Neural crest cell (in vitro differentiated cells): ENCODE measurements at regions not wholly inside any gene's neighbourhood (a gene's known extent, or its start where the extent isn't known, plus 50 kb on each side); places are given as distances from the start of the nearest gene placed in this dataset.

Experiments used
- DNase-seq: peaks from one replicate; pipeline ENCODE4 v3.0.0; 2021; ENCODE audit warnings: low read depth, mixed read lengths, low spot score
- H3K27ac Mint-ChIP-seq: one replicate; pipeline ENCODE4 v1.8.0; 2021; ENCODE audit warnings: mild to moderate bottlenecking, mixed read lengths; ENCODE audit not compliant: unreplicated experiment
- H3K27me3 Mint-ChIP-seq: 2 replicates; pipeline ENCODE4 v1.8.0; 2021; ENCODE audit warnings: low read depth, mild to moderate bottlenecking, mixed read lengths
- H3K36me3 Mint-ChIP-seq: 2 replicates; pipeline ENCODE4 v1.8.0; 2021; ENCODE audit warnings: low read depth, mild to moderate bottlenecking, mixed read lengths
- H3K4me1 Mint-ChIP-seq: 2 replicates; pipeline ENCODE4 v1.8.0; 2021; ENCODE audit warnings: mixed read lengths
- H3K4me3 Mint-ChIP-seq: one replicate; pipeline ENCODE4 v1.8.0; 2021; ENCODE audit warnings: mild to moderate bottlenecking, mixed read lengths
- H3K9me3 Mint-ChIP-seq: 2 replicates; pipeline ENCODE4 v1.8.0; 2021; ENCODE audit warnings: mixed read lengths
- CTCF ChIP-seq: fragments of 200-600 bp; sonication (generic); conservative IDR thresholded peaks from 2 replicates; pipeline ENCODE4 v1.5.0; 2021; ENCODE audit warnings: antibody characterized with exemption, mild to moderate bottlenecking

GRCh38 chr2:34030273-34030672, 431.2 kb upstream of the FAM98A start:
- H3K27me3 Mint-ChIP-seq: no peaks in the 10 kb centered on the region
- TF ChIP-seq CTCF: no peak
- H3K36me3 Mint-ChIP-seq: no peaks in the 10 kb centered on the region
- DNase-seq: no peak
- peaks cover 4% of the 10 kb centered on the region for H3K9me3 Mint-ChIP-seq
- no peak overlapping the region for H3K4me3 Mint-ChIP-seq
- no peaks in the 10 kb centered on the region for H3K4me1 Mint-ChIP-seq
- H3K27ac Mint-ChIP-seq: no peak overlapping the region

- H3K4me3 Mint-ChIP-seq: no peak overlapping the region
- H3K27me3 Mint-ChIP-seq: no peaks in the 10 kb centered on the region
- H3K9me3 Mint-ChIP-seq: peaks cover 4% of the 10 kb centered on the region
- no peak for DNase-seq
- no peaks in the 10 kb centered on the region for H3K4me1 Mint-ChIP-seq
- no peak overlapping the region for H3K27ac Mint-ChIP-seq
- TF ChIP-seq CTCF: no peak
- no peaks in the 10 kb centered on the region for H3K36me3 Mint-ChIP-seq
These were observed 430.0 kb upstream of the FAM98A start for GRCh38 chr2:34029073-34029472.

GRCh38 chr2:34025196-34025595, 426.1 kb upstream of the FAM98A start:
- H3K4me3 Mint-ChIP-seq: no peak overlapping the region
- no peaks in the 10 kb centered on the region for H3K4me1 Mint-ChIP-seq
- H3K9me3 Mint-ChIP-seq: peaks cover 4% of the 10 kb centered on the region
- H3K27ac Mint-ChIP-seq: no peak overlapping the region
- H3K36me3 Mint-ChIP-seq: no peaks in the 10 kb centered on the region
- TF ChIP-seq CTCF: no peak
- H3K27me3 Mint-ChIP-seq: no peaks in the 10 kb centered on the region
- no peak for DNase-seq

DNA sequence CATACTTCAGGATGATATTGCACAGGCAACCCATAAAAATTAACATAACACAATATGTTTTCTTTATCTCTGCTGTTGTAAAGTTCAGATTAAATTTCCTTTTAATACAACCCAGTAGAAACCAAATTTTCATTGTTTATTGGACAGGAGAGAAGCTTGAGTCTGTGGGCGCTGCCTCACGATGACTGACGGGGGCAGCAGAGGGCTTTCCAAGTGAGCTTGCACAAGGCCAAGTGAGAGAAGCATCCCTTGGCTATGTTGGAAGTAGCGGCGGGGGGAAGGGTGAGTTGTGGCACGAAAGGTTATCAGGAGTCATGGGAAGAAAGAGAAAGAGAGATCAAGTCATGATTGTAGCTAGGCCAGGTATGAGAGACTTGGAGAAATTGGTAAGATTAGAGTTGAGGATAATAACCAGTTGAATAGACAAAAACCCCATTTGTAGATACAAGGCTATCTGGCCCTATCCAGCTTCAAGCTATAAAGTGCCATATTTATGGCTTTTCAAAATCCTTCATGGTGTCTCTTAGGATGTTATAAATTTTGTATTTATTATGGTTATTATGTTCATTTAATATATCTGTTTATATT, 413.7 kb upstream of the FAM98A start:
- Mint-ChIP-seq H3K4me3 (no peak overlapping the region), H3K27me3 (peaks cover 2% of the 10 kb centered on the region), H3K36me3 (peaks cover 3% of the 10 kb centered on the region), H3K27ac (no peak overlapping the region), H3K4me1 (peaks cover 3% of the 10 kb centered on the region), H3K9me3 (peaks cover 7% of the 10 kb centered on the region)
- DNase-seq: peak; percentile 66
- TF ChIP-seq CTCF: peak; percentile 85

DNA sequence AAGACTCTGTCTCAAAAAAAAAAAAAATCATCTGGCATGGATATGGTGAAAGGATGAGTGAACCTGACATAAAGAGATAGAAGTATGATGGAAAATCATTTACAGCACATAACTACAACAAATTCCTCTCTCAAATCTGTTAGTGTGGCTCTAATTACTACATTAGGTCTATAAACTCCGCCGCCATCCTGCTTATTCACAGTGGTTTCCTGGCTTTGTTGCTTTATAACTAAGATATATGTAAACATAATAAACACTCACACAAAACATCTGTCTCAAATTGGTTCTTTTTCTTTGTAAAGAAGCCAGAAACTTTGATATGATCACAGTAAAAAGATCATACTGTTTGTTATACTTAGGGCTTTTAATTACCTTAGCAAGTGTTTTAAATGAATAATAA, 412.6 kb upstream of the FAM98A start:
- H3K27ac Mint-ChIP-seq: no peak overlapping the region
- TF ChIP-seq CTCF: no peak
- peaks cover 2% of the 10 kb centered on the region for H3K27me3 Mint-ChIP-seq
- H3K4me3 Mint-ChIP-seq: no peak overlapping the region
- peaks cover 3% of the 10 kb centered on the region for H3K4me1 Mint-ChIP-seq
- H3K36me3 Mint-ChIP-seq: peaks cover 3% of the 10 kb centered on the region
- DNase-seq: no peak
- peaks cover 7% of the 10 kb centered on the region for H3K9me3 Mint-ChIP-seq
